ENCODE measurements at regions not wholly inside any gene's neighbourhood (a gene's known extent, or its start where the extent isn't known, plus 50 kb on each side); places are given as distances from the start of the nearest gene placed in this dataset.

GRCh38 chr17:33935822-33936221 lies 319.3 kb upstream of the CCL2 start:
- TF ChIP-seq CTCF (IDR thresholded peaks at IDR 0.05): no peak
- TF ChIP-seq POLR2A (IDR thresholded peaks at IDR 0.05): no peak

Measured in gastroesophageal sphincter (tissue), 3 donors.